ENCODE measurements at regions not wholly inside any gene's neighbourhood (a gene's known extent, or its start where the extent isn't known, plus 50 kb on each side); places are given as distances from the start of the nearest gene placed in this dataset.

GRCh38 chr4:127416115-127416514 is 216.6 kb upstream of the INTU start:
- H3K4me2 ChIP-seq (ENCODE audit: extremely low read depth, insufficient read depth, low read length), result no peak overlapping the region
- TF ChIP-seq EZH2 (IDR thresholded peaks at IDR 0.05; ENCODE audit: low read length, missing control alignments), result no peak
- TF ChIP-seq CTCF (conservative IDR thresholded peaks at IDR 0.05 in 1 of 2, IDR thresholded peaks at IDR 0.05 in 1 of 2; ENCODE audit: low read depth in 1 of 2, low read length in 2 of 2), result no peak

GRCh38 chr4:127417885-127418535 is 214.7 kb upstream of the INTU start:
- Histone ChIP-seq H3K27me3 (ENCODE audit: control insufficient read depth, insufficient read depth, low read length) (no peaks in the 10 kb centered on the region), H3K9me3 (ENCODE audit: control insufficient read depth, insufficient read depth, low read depth, low read length) (no peaks in the 10 kb centered on the region), H3K36me3 (ENCODE audit: control insufficient read depth, insufficient read depth, low read length) (no peaks in the 10 kb centered on the region), H3K4me1 (ENCODE audit: control insufficient read depth, extremely low read depth, insufficient read depth, low read length) (no peaks in the 10 kb centered on the region), H3K79me2 (ENCODE audit: control insufficient read depth, insufficient read depth, low read length) (no peaks in the 10 kb centered on the region), H3K4me2 (ENCODE audit: extremely low read depth, insufficient read depth, low read length) (no peak overlapping the region), H2AFZ (ENCODE audit: low read length) (no peak overlapping the region), H4K20me1 (ENCODE audit: control insufficient read depth, extremely low read depth, insufficient read depth, low read length) (no peaks in the 10 kb centered on the region), H3K9ac (ENCODE audit: insufficient read depth, low read length) (no peak overlapping the region), H3K4me3 (replicated peaks in 1 of 4; ENCODE audit: control extremely low read depth in 1 of 4, insufficient read depth in 1 of 4, low read depth in 3 of 4, low read length in 4 of 4) (no peak overlapping the region), H3K27ac (ENCODE audit: insufficient read depth, low read length) (no peak overlapping the region)
- DNase-seq (ENCODE audit: low read depth in 2 of 2), result no peak
- TF ChIP-seq CTCF (conservative IDR thresholded peaks at IDR 0.05 in 1 of 2, IDR thresholded peaks at IDR 0.05 in 1 of 2; ENCODE audit: low read depth in 1 of 2, low read length in 2 of 2) (no peak), EZH2 (IDR thresholded peaks at IDR 0.05; ENCODE audit: low read length, missing control alignments) (no peak)

More at GRCh38 chr4:127416115-127416514, 216.6 kb upstream of the INTU start:
- Histone ChIP-seq H3K79me2 (ENCODE audit: control insufficient read depth, insufficient read depth, low read length) (no peaks in the 10 kb centered on the region), H4K20me1 (ENCODE audit: control insufficient read depth, extremely low read depth, insufficient read depth, low read length) (no peaks in the 10 kb centered on the region), H3K36me3 (ENCODE audit: control insufficient read depth, insufficient read depth, low read length) (no peaks in the 10 kb centered on the region), H2AFZ (ENCODE audit: low read length) (no peak overlapping the region), H3K27me3 (ENCODE audit: control insufficient read depth, insufficient read depth, low read length) (no peaks in the 10 kb centered on the region), H3K27ac (ENCODE audit: insufficient read depth, low read length) (no peak overlapping the region), H3K9me3 (ENCODE audit: control insufficient read depth, insufficient read depth, low read depth, low read length) (no peaks in the 10 kb centered on the region), H3K4me3 (replicated peaks in 1 of 4; ENCODE audit: control extremely low read depth in 1 of 4, insufficient read depth in 1 of 4, low read depth in 3 of 4, low read length in 4 of 4) (no peak overlapping the region), H3K9ac (ENCODE audit: insufficient read depth, low read length) (no peak overlapping the region), H3K4me1 (ENCODE audit: control insufficient read depth, extremely low read depth, insufficient read depth, low read length) (no peaks in the 10 kb centered on the region)
- DNase-seq (ENCODE audit: low read depth in 2 of 2), result no peak

GRCh38 chr4:127419431-127419830 is 213.3 kb upstream of the INTU start:
- no peak overlapping the region for H3K4me3 ChIP-seq (replicated peaks in 1 of 4; ENCODE audit: control extremely low read depth in 1 of 4, insufficient read depth in 1 of 4, low read depth in 3 of 4, low read length in 4 of 4)
- no peak for DNase-seq (ENCODE audit: low read depth in 2 of 2)
- no peak overlapping the region for H2AFZ ChIP-seq (ENCODE audit: low read length)
- no peaks in the 10 kb centered on the region for H3K79me2 ChIP-seq (ENCODE audit: control insufficient read depth, insufficient read depth, low read length)
- no peaks in the 10 kb centered on the region for H4K20me1 ChIP-seq (ENCODE audit: control insufficient read depth, extremely low read depth, insufficient read depth, low read length)
- H3K9me3 ChIP-seq (ENCODE audit: control insufficient read depth, insufficient read depth, low read depth, low read length), result no peaks in the 10 kb centered on the region
- no peak for TF ChIP-seq EZH2 (IDR thresholded peaks at IDR 0.05; ENCODE audit: low read length, missing control alignments)
- no peak for TF ChIP-seq CTCF (conservative IDR thresholded peaks at IDR 0.05 in 1 of 2, IDR thresholded peaks at IDR 0.05 in 1 of 2; ENCODE audit: low read depth in 1 of 2, low read length in 2 of 2)
- no peaks in the 10 kb centered on the region for H3K4me1 ChIP-seq (ENCODE audit: control insufficient read depth, extremely low read depth, insufficient read depth, low read length)
- H3K27me3 ChIP-seq (ENCODE audit: control insufficient read depth, insufficient read depth, low read length), result no peaks in the 10 kb centered on the region
- H3K4me2 ChIP-seq (ENCODE audit: extremely low read depth, insufficient read depth, low read length), result no peak overlapping the region
- no peaks in the 10 kb centered on the region for H3K36me3 ChIP-seq (ENCODE audit: control insufficient read depth, insufficient read depth, low read length)
- no peak overlapping the region for H3K27ac ChIP-seq (ENCODE audit: insufficient read depth, low read length)
- H3K9ac ChIP-seq (ENCODE audit: insufficient read depth, low read length), result no peak overlapping the region

Data from fibroblast of lung (primary cell).